Fibroblast of pulmonary artery (primary cell): ENCODE measurements at regions not wholly inside any gene's neighbourhood (a gene's known extent, or its start where the extent isn't known, plus 50 kb on each side); places are given as distances from the start of the nearest gene placed in this dataset.

ENCODE experiments used
- DNase-seq: peaks from one replicate; pipeline ENCODE4 v3.0.0-alpha.2; 2010; ENCODE audit warnings: low read depth
- H3K4me3 ChIP-seq: replicated peaks from 2 replicates; pipeline ENCODE4 v1.5.1; 2011; ENCODE audit warnings: low read depth, mild to moderate bottlenecking, control low read depth, low read length, moderate library complexity
- TF ChIP-seq, protein P1 (sequence below): IDR thresholded peaks from 2 replicates; pipeline ENCODE4 v1.5.1; 2011; ENCODE audit warnings: mild to moderate bottlenecking, control low read depth, low read length, inconsistent platforms; ENCODE audit errors: missing control alignments

DNA sequence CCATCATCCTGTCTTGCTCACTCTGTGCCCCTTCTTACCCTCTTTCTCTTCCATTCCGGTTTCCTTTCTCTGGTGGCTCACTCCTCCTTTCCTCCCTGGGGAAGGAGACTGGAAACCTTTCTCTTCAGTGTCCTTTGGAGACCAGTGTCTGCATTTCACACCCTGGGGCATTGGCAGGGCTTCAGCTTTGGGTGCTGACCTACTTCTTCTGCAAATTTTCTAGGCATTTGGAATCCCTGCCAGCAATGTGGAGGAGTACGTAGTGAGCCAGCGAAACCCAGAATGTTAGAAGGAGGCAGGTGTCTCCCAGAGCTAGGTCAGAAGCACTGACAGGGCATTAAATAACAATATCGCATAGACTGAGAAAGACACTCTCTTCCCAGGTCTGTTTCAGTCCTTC, 122.2 kb downstream of the SLC28A3 start:
- DNase-seq, result no peak

DNA sequence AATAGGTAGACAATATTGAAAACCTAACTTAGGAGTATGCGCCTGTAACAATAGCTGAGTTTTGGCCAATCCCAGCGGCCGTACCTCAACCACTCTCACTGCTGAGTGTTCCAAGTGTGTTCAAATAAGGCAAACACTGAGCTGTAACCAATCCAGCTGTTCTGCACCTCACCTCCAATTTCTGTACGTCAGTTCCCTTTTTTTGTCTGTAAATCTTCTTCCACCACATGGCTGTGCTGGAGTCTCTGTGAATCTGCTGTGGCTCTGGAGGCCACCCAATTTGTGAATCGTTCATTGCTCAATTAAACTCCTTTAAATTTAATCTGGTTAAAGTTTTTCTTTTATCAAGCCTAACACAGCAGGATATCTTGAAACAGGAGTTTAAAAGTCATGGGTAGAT, 116.3 kb downstream of the SLC28A3 start:
- TF ChIP-seq, protein P1, sequence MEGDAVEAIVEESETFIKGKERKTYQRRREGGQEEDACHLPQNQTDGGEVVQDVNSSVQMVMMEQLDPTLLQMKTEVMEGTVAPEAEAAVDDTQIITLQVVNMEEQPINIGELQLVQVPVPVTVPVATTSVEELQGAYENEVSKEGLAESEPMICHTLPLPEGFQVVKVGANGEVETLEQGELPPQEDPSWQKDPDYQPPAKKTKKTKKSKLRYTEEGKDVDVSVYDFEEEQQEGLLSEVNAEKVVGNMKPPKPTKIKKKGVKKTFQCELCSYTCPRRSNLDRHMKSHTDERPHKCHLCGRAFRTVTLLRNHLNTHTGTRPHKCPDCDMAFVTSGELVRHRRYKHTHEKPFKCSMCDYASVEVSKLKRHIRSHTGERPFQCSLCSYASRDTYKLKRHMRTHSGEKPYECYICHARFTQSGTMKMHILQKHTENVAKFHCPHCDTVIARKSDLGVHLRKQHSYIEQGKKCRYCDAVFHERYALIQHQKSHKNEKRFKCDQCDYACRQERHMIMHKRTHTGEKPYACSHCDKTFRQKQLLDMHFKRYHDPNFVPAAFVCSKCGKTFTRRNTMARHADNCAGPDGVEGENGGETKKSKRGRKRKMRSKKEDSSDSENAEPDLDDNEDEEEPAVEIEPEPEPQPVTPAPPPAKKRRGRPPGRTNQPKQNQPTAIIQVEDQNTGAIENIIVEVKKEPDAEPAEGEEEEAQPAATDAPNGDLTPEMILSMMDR, result no peak
- no peak overlapping the region for H3K4me3 ChIP-seq
- DNase-seq, result no peak

More for the DNA sequence above, 122.2 kb downstream of the SLC28A3 start:
- TF ChIP-seq, protein P1, result no peak
- no peak overlapping the region for H3K4me3 ChIP-seq
